ENCODE measurements at regions not wholly inside any gene's neighbourhood (a gene's known extent, or its start where the extent isn't known, plus 50 kb on each side); places are given as distances from the start of the nearest gene placed in this dataset.
A peak's percentile ranks its signal among the peaks of the same experiment; 100 is the strongest.

GRCh38 chr15:47188758-47189507 lies 528.4 kb upstream of the SEMA6D start:
- H3K4me3 ChIP-seq (replicated peaks; ENCODE audit: low read depth, low read length) = no peak overlapping the region
- TF ChIP-seq CTCF (IDR thresholded peaks at IDR 0.05; ENCODE audit: low read depth, low read length, missing control alignments) = no peak
- DNase-seq (ENCODE audit: extremely low read depth, low read depth) = no peak

GRCh38 chr15:47194718-47195117 lies 522.6 kb upstream of the SEMA6D start:
- peak; percentile 28 for TF ChIP-seq CTCF (IDR thresholded peaks at IDR 0.05; ENCODE audit: low read depth, low read length, missing control alignments)
- no peak overlapping the region for H3K4me3 ChIP-seq (replicated peaks; ENCODE audit: low read depth, low read length)
- no peak for DNase-seq (ENCODE audit: extremely low read depth, low read depth)

- peak; percentile 67 for DNase-seq (ENCODE audit: extremely low read depth, low read depth)
- no peak overlapping the region for H3K4me3 ChIP-seq (replicated peaks; ENCODE audit: low read depth, low read length)
- peak; percentile 82 for TF ChIP-seq CTCF (IDR thresholded peaks at IDR 0.05; ENCODE audit: low read depth, low read length, missing control alignments)
These were observed 521.3 kb upstream of the SEMA6D start for GRCh38 chr15:47196048-47196447.

- DNase-seq (ENCODE audit: extremely low read depth, low read depth) = no peak
- no peak overlapping the region for H3K4me3 ChIP-seq (replicated peaks; ENCODE audit: low read depth, low read length)
- TF ChIP-seq CTCF (IDR thresholded peaks at IDR 0.05; ENCODE audit: low read depth, low read length, missing control alignments) = no peak
These were observed 513.3 kb upstream of the SEMA6D start for GRCh38 chr15:47203993-47204392.

- H3K4me3 ChIP-seq (replicated peaks; ENCODE audit: low read depth, low read length) = no peak overlapping the region
- no peak for DNase-seq (ENCODE audit: extremely low read depth, low read depth)
- no peak for TF ChIP-seq CTCF (IDR thresholded peaks at IDR 0.05; ENCODE audit: low read depth, low read length, missing control alignments)
These were observed 510.8 kb upstream of the SEMA6D start for GRCh38 chr15:47206358-47206978.

GRCh38 chr15:47209591-47209990 lies 507.7 kb upstream of the SEMA6D start:
- no peak for DNase-seq (ENCODE audit: extremely low read depth, low read depth)
- H3K4me3 ChIP-seq (replicated peaks; ENCODE audit: low read depth, low read length) = no peak overlapping the region
- TF ChIP-seq CTCF (IDR thresholded peaks at IDR 0.05; ENCODE audit: low read depth, low read length, missing control alignments) = no peak
